Suppressor macrophage treated with lipopolysaccharide for 1 hour (primary cell): ENCODE measurements at regions not wholly inside any gene's neighbourhood (a gene's known extent, or its start where the extent isn't known, plus 50 kb on each side); places are given as distances from the start of the nearest gene placed in this dataset.
"Not testable (repeated sequence)": the region's sequence is repeated elsewhere in the genome, so short reads cannot be mapped to it uniquely, and the experiment has no call there.

Experiments
- DNase-seq, 3 donors: peaks; one replicate each; pipeline ENCODE4 v3.0.0-alpha.2; 2020 to 2022

DNA sequence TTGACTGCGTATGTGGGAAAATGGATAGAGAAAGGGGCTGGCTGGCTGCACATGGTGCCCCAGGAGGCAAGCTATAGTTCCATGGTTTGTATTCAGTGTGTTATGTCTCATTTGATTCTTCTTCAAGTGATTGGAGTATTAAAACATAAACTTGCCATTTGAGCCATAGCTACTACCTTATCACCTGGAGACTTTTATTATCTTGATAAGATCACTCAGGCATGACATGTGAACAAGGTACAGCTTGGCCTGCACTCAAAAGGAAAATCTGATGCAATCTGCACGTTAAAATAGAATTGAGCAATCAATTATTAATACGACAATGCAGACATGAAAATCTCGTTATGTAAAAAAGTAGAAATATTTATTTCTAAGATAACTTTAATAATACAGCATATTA is 116.9 kb downstream of the RND3 start:
- DNase-seq, result no peak

GRCh38 chr2:150369862-150370261 is 117.6 kb downstream of the RND3 start:
- DNase-seq, result no peak

GRCh38 chr2:150358468-150358807 is 129.0 kb downstream of the RND3 start:
- no peak for DNase-seq

- no peak for DNase-seq
These were observed 129.5 kb downstream of the RND3 start for GRCh38 chr2:150357770-150358467.

DNA sequence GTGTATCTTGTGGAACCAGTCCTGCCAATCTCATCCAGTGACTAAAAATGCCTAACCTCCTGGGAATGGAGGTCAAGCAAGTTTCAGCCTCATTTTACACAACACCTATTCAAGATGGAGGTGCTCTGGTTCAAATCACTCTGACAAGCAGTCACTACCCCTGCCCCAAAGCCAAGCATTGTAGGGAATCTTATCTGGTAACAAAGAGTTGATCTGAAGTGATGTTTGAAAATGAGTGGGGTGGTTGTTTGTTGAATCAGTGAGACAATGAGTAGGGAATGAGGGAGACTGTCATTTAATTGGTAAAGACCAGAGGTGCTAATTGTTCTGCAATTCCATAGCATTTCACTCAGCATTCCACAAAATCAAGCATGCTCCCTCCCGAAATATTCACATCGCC is 132.0 kb downstream of the RND3 start:
- DNase-seq, result no peak

DNA sequence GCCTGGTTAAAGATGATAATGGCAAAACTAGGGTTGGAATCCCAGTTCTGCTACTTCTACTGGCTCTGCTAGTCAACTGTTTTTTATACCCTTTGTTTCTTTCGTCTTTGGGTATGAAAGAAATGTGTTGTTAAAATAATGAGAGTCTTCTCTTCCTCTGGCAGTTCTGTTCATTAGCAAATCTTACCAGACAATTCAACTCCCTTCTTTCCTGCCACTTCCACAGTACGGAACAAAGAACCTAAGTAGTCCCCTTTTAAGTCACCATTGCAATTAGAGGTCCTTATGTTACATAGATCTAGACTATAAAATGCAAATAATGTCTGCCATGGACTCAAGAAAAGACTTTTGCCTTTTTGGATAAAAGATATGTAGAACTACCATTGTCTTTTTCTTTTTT is 134.1 kb downstream of the RND3 start:
- no peak for DNase-seq

DNA sequence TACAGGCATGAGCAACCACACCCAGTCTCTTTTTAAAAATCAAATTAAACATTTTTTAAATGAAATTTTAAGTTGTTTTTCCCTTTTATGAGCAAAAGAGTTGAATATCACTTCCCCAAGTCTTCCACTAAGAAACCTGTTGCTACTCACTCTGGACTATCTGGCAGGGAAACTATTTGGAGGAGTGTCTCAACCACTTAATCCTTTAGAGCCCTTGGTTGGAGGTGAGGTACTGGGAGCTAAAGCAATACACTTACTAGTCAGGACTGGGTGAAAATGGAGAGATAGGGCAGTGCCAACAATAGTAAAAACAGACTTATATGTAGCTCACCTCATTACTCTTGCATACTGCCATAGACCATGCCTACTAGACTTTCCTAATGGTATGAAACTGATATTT is 135.5 kb downstream of the RND3 start:
- no peak for DNase-seq

DNA sequence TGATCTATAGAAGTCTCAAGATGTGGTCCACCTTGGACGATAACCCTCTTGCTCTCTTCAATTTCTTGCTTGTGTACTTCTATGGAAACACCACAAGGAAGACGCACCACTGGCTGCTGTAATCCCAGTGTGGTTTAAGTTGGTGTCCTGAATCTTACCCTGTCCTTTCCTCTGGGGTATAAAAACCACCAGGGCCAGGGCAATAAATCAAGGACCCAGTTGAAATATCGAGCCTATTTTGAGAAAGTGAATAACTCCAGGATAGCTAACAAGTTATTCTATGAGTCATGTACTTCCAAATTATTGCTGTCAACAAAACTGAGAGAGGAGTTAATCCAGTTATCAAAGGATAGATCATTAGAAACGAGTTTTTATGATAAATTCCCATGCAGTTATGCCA is 137.0 kb downstream of the RND3 start:
- DNase-seq, result no peak

GRCh38 chr2:150346806-150347205 is 140.7 kb downstream of the RND3 start:
- DNase-seq, result no peak

DNA sequence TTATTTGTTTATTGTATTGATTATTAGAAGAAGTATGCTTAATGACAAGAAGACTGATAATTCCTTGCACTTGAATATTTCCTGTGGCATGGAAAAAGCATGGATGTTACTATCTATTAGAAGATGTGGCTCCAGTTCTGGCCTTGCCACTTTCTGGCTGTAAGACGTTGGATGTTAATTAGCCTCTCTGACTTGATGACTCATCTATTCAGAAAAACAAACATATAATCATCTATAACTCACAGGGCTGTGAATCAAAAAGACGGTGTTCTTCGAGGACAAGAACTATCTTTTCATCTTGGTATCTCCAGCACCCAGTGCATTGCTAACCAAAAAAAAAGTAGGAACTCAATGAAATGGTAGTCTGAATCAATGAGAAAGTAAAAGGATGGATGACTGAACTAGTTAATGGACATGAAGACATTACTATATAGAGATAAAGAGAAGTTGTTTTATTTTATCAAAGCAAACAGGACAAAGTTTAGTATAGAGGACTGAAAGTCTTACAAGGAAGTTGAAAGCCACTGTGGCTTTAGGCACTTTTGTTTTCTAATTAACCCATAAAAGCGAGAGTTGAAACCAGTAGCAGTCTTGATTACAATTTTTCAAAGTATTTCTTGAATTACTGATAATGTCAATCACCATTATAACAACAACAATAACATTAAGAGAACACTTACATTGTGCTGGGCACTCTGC is 145.3 kb downstream of the RND3 start:
- DNase-seq, result no peak

- DNase-seq, result no peak
These were observed 147.5 kb downstream of the RND3 start for GRCh38 chr2:150339951-150340350.

- no peak for DNase-seq
These were observed 148.2 kb downstream of the RND3 start for GRCh38 chr2:150339282-150339681.

GRCh38 chr2:150335596-150335995 is 151.9 kb downstream of the RND3 start:
- no peak for DNase-seq

DNA sequence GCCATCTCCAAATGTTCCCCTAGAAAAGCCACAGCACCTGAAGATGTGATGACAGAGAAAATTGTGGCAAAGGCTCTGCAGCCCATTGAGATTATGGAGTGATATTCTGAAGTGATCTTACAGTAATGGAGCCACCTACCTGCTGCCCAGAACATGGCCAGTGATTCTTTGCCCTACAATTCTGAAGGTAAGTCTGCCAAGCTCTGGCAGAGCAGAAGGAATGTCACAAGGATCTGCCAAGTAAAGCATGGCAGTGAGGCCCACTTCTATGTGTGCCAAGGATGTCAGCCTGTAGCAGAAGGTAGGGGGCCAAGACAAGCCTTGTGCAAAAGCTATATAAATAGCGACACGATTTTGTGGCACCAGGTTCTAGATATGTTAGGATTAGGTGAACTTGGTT is 155.1 kb downstream of the RND3 start:
- no peak for DNase-seq

- no peak for DNase-seq
These were observed 159.6 kb downstream of the RND3 start for GRCh38 chr2:150327564-150328489.

DNA sequence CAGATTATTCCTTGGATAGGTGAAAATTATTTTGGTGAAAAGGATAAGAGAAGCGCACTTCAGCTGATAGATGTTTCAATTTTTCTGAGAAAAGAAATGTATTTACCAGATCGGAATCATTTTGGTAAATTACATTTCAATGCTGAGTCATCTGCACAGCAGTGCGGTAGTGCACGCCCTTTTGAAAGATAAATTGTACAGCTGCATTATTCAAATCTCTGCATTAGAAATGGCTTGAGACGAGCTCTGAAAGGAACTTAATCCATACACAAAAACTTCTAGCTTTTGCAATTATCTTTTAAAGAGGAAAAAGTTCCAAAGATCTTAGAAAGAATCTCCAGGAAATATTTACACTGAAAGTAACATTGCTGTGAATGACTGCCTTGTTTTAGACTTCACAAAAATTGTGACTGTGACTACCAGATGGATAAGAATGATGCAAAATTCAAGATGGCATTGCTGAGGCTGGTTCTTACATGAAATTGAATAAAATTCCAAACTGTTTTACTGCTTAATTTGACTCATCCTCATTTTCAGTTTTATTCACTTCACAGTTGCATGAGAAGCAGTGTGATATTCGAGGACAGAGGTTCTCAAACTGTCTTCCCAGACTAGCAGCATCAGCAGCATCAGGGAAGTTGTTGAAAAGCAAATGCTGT is 161.7 kb downstream of the RND3 start:
- DNase-seq, result no peak

DNA sequence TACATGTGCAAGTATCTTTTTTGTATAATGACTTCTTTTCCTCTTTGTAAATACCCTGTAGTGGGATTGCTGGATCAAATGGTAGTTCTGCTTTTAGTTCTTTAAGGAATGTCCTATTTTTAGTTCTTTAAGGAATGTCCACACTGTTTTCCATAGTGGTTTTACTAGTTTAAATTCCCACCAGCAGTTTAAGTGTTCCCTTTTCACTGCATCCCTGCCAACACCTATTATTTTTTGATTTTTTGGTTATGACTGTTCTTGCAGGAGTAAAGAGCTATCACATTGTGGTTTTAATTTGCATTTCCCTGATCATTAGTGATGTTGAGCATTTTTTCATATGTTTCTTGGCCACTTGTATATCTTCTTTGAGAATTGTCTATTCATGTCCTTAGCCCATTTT is 164.4 kb downstream of the RND3 start:
- DNase-seq, result not testable (repeated sequence)

GRCh38 chr2:150320608-150321007 is 166.9 kb downstream of the RND3 start:
- DNase-seq, result no peak

DNA sequence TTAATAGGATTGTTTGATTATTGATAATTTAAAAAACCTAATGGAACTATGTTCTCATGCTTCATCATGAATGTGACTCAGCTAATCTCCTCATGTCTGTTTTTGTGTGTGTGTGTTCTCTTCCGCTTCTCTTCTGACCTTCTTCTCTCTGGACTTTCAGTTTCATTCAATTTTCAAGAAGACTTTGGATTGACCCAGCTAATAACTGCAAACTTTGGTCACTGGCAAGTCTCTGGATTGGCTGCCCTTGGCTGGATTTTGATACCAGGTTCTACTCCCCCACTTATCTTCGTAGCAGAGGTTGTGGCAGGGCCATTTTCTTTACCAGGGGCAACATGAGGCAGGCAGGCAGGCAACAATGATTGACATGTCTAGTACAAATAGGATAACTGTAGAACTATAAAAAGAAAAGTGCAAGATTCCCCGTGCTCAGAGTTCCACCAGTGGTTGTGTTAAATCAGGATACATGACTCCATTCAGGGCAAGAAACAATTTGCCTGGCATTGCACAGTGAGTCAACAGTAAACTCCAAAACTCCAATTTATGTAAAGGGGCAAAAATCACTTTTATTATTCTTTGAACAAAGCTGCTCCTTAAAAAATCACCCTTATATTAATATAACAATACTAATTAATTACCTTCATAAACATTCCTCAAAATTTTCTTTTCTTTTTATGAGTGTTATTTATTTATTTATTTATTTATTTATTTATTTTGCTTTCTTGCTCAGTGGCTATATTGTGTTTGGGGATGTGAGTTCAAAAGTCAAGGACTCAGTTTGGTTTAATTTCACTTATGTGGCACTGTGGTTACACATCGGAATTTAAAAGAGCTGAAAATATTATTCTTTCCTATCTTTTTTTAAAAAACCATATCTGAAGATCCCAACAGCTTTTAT is 167.6 kb downstream of the RND3 start:
- DNase-seq, result no peak

- no peak for DNase-seq
These were observed 168.4 kb downstream of the RND3 start for GRCh38 chr2:150319085-150319484.

GRCh38 chr2:150312271-150312670 is 175.2 kb downstream of the RND3 start:
- DNase-seq, result no peak
